Mucosa of stomach (tissue), 1 donor: ENCODE measurements at regions not wholly inside any gene's neighbourhood (a gene's known extent, or its start where the extent isn't known, plus 50 kb on each side); places are given as distances from the start of the nearest gene placed in this dataset.
"Not testable (repeated sequence)": the region's sequence is repeated elsewhere in the genome, so short reads cannot be mapped to it uniquely, and the experiment has no call there.

ENCODE experiments used
- H3K27me3 ChIP-seq: one replicate; pipeline ENCODE4 v1.7.0; 2013; ENCODE audit warnings: mild to moderate bottlenecking, low read length; ENCODE audit not compliant: control insufficient read depth, insufficient read depth
- H3K36me3 ChIP-seq: one replicate; pipeline ENCODE4 v1.7.0; 2013; ENCODE audit warnings: low read length; ENCODE audit not compliant: control insufficient read depth, insufficient read depth
- H3K4me1 ChIP-seq: one replicate; pipeline ENCODE4 v1.7.0; 2013; ENCODE audit warnings: mild to moderate bottlenecking, low read length; ENCODE audit not compliant: control insufficient read depth, insufficient read depth
- H3K4me3 ChIP-seq: one replicate; pipeline ENCODE4 v1.7.0; 2013; ENCODE audit warnings: low read length
- H3K9ac ChIP-seq: one replicate; pipeline ENCODE4 v1.7.0; 2013; ENCODE audit warnings: mild to moderate bottlenecking, low read length, moderate library complexity
- H3K9me3 ChIP-seq: one replicate; pipeline ENCODE4 v1.7.0; 2013; ENCODE audit warnings: mild to moderate bottlenecking, low read length, moderate library complexity; ENCODE audit not compliant: control insufficient read depth
- donor health status: Pancreatic carcinoma.

- not testable (repeated sequence) for H3K27me3 ChIP-seq, H3K36me3 ChIP-seq, H3K9me3 ChIP-seq, H3K4me1 ChIP-seq, H3K4me3 ChIP-seq, H3K9ac ChIP-seq
Measured at GRCh38 chr7:7042286-7042893, 140.0 kb upstream of the C1GALT1 start.

- H3K36me3 ChIP-seq: no peaks in the 10 kb centered on the region
- H3K4me3 ChIP-seq: no peak overlapping the region
- no peak overlapping the region for H3K9ac ChIP-seq
- no peaks in the 10 kb centered on the region for H3K27me3 ChIP-seq
- no peaks in the 10 kb centered on the region for H3K9me3 ChIP-seq
- H3K4me1 ChIP-seq: peaks cover 7% of the 10 kb centered on the region
Measured at GRCh38 chr7:7044806-7045205, 137.5 kb upstream of the C1GALT1 start.

- H3K9ac ChIP-seq: no peak overlapping the region
- no peaks in the 10 kb centered on the region for H3K4me1 ChIP-seq
- H3K9me3 ChIP-seq: no peaks in the 10 kb centered on the region
- no peak overlapping the region for H3K4me3 ChIP-seq
- no peaks in the 10 kb centered on the region for H3K36me3 ChIP-seq
- no peaks in the 10 kb centered on the region for H3K27me3 ChIP-seq
Measured at GRCh38 chr7:7048213-7048612, 134.1 kb upstream of the C1GALT1 start.

GRCh38 chr7:7051206-7051877, 131.0 kb upstream of the C1GALT1 start:
- Histone ChIP-seq H3K9me3 (no peaks in the 10 kb centered on the region), H3K27me3 (no peaks in the 10 kb centered on the region), H3K9ac (no peak overlapping the region), H3K4me1 (no peaks in the 10 kb centered on the region), H3K4me3 (no peak overlapping the region), H3K36me3 (no peaks in the 10 kb centered on the region)

GRCh38 chr7:7054252-7054830, 128.0 kb upstream of the C1GALT1 start:
- Histone ChIP-seq H3K9ac (no peak overlapping the region), H3K27me3 (no peaks in the 10 kb centered on the region), H3K4me3 (no peak overlapping the region)

GRCh38 chr7:7060828-7061599, 121.3 kb upstream of the C1GALT1 start:
- Histone ChIP-seq H3K36me3 (no peaks in the 10 kb centered on the region), H3K4me1 (no peaks in the 10 kb centered on the region), H3K9me3 (no peaks in the 10 kb centered on the region), H3K4me3 (no peak overlapping the region), H3K9ac (no peak overlapping the region), H3K27me3 (no peaks in the 10 kb centered on the region)

More at GRCh38 chr7:7054252-7054830, 128.0 kb upstream of the C1GALT1 start:
- Histone ChIP-seq H3K9me3 (no peaks in the 10 kb centered on the region), H3K36me3 (no peaks in the 10 kb centered on the region), H3K4me1 (no peaks in the 10 kb centered on the region)

GRCh38 chr7:7077945-7078344, 104.4 kb upstream of the C1GALT1 start:
- H3K36me3 ChIP-seq: no peaks in the 10 kb centered on the region
- no peaks in the 10 kb centered on the region for H3K4me1 ChIP-seq
- no peak overlapping the region for H3K9ac ChIP-seq

GRCh38 chr7:7080802-7081201, 101.5 kb upstream of the C1GALT1 start:
- Histone ChIP-seq H3K27me3 (no peaks in the 10 kb centered on the region), H3K9me3 (no peaks in the 10 kb centered on the region), H3K9ac (no peak overlapping the region), H3K4me3 (no peak overlapping the region), H3K4me1 (no peaks in the 10 kb centered on the region), H3K36me3 (no peaks in the 10 kb centered on the region)

More at GRCh38 chr7:7077945-7078344, 104.4 kb upstream of the C1GALT1 start:
- Histone ChIP-seq H3K27me3 (no peaks in the 10 kb centered on the region), H3K9me3 (no peaks in the 10 kb centered on the region), H3K4me3 (no peak overlapping the region)

- no peaks in the 10 kb centered on the region for H3K27me3 ChIP-seq
- no peak overlapping the region for H3K4me3 ChIP-seq
- H3K9me3 ChIP-seq: no peaks in the 10 kb centered on the region
- no peaks in the 10 kb centered on the region for H3K4me1 ChIP-seq
- H3K36me3 ChIP-seq: no peaks in the 10 kb centered on the region
- H3K9ac ChIP-seq: no peak overlapping the region
Measured at GRCh38 chr7:7090460-7090859, 91.9 kb upstream of the C1GALT1 start.

GRCh38 chr7:7098280-7098818, 84.0 kb upstream of the C1GALT1 start:
- Histone ChIP-seq H3K36me3 (no peaks in the 10 kb centered on the region), H3K4me1 (peaks cover 11% of the 10 kb centered on the region), H3K9me3 (no peaks in the 10 kb centered on the region), H3K27me3 (no peaks in the 10 kb centered on the region), H3K9ac (no peak overlapping the region), H3K4me3 (no peak overlapping the region)

GRCh38 chr7:7099584-7100014, 82.7 kb upstream of the C1GALT1 start:
- H3K4me1 ChIP-seq: peaks cover 11% of the 10 kb centered on the region
- H3K36me3 ChIP-seq: no peaks in the 10 kb centered on the region
- H3K4me3 ChIP-seq: no peak overlapping the region
- H3K27me3 ChIP-seq: no peaks in the 10 kb centered on the region
- H3K9ac ChIP-seq: no peak overlapping the region
- no peaks in the 10 kb centered on the region for H3K9me3 ChIP-seq

GRCh38 chr7:7100432-7100849, 81.9 kb upstream of the C1GALT1 start:
- Histone ChIP-seq H3K36me3 (no peaks in the 10 kb centered on the region), H3K27me3 (no peaks in the 10 kb centered on the region), H3K4me3 (no peak overlapping the region), H3K4me1 (peaks cover 11% of the 10 kb centered on the region), H3K9ac (no peak overlapping the region), H3K9me3 (no peaks in the 10 kb centered on the region)
